ENCODE measurements at regions not wholly inside any gene's neighbourhood (a gene's known extent, or its start where the extent isn't known, plus 50 kb on each side); places are given as distances from the start of the nearest gene placed in this dataset.
"Not testable (repeated sequence)": the region's sequence is repeated elsewhere in the genome, so short reads cannot be mapped to it uniquely, and the experiment has no call there.

GRCh38 chr14:104307246-104307626 is 168.8 kb downstream of the KIF26A start:
- DNase-seq = no peak

- DNase-seq = no peak
Measured at GRCh38 chr14:104307627-104308401, 169.4 kb downstream of the KIF26A start.

DNA sequence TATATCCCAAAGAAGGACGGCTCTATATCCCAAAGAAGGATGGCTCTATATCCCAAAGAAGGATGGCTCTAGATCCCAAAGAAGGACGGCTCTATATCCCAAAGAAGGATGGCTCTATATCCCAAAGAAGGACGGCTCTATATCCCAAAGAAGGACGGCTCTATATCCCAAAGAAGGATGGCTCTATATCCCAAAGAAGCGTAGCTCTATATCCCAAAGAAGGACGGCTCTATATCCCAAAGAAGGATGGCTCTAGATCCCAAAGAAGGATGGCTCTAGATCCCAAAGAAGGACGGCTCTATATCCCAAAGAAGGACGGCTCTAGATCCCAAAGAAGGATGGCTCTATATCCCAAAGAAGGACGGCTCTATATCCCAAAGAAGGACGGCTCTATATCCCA is 170.1 kb downstream of the KIF26A start:
- not testable (repeated sequence) for DNase-seq

DNA sequence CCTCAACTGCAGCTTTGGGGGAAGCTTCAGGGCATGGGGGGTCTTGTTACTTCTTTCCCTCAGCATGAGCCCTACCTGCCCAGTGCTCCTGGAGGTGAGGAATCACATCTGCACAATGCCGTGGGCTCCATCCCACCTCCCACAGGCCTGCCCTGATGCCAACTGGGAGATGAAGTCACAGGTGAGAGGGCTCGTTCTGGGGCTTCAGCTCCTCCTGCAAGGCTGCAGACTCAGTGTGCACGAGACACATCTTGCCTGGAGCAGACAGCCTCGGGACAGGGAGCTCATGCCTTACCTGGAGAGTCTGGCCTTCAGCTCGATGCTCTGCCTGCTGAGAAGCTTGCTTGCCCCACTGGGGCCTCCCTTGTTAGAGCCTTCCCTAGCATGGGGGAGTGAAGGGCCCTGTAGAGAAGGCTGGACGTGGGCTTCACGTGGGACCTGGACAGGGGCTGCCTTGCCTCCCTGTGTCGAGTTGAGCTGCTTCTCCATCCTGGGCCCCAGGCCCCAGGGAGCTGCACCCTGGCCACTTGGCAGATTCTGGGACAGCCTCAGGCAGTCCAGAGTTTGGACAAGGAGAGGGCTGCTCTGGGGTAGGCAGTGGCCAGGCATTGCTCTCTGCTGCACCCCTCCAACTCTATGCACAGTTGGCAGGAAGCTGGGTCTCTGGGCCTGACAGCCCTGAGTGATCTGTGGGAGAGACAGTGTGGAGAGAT is 171.4 kb downstream of the KIF26A start:
- no peak for DNase-seq

DNA sequence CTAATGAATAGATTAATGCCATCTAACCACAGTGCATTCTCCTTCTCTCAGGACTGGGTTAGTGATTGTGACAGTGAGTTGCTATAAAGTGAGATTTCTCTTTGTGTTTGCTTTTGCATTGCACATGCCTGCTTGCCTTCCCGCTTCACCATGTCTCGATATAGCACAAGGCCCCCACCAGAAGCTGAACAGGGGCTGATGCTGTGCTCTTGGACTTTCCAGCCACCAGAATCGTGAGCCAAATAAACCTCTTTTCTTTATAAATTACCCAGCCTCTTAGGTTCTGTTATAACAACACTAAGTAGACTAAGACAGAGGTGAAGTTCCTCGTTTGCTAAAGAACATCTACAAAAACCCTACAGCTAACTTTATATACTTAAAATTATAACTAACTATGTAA is 173.0 kb downstream of the KIF26A start:
- no peak for DNase-seq

- DNase-seq = no peak
Measured at GRCh38 chr14:104313674-104314073, 175.3 kb downstream of the KIF26A start.

GRCh38 chr14:104314251-104314941 is 176.0 kb downstream of the KIF26A start:
- no peak for DNase-seq

GRCh38 chr14:104315169-104315568 is 176.8 kb downstream of the KIF26A start:
- no peak for DNase-seq

DNA sequence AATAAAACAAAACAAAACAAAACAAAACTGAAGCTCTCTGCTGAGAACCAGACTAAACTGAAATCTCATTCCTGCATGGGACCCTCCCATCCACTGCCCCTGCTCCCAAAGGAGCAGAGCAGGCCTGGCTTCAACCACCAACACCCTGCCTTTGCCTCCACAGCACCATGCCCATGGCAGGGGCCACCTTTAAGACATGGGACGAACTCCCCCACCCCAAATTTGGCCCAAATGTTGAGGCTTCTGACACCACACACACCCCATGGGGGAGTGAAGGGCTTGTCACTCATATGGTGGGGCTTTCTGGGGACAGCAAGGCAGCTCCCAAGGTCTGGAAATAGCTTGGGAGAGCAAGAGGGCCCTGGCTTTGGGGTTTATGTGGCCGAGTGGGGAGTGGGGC is 177.2 kb downstream of the KIF26A start:
- DNase-seq = no peak

DNA sequence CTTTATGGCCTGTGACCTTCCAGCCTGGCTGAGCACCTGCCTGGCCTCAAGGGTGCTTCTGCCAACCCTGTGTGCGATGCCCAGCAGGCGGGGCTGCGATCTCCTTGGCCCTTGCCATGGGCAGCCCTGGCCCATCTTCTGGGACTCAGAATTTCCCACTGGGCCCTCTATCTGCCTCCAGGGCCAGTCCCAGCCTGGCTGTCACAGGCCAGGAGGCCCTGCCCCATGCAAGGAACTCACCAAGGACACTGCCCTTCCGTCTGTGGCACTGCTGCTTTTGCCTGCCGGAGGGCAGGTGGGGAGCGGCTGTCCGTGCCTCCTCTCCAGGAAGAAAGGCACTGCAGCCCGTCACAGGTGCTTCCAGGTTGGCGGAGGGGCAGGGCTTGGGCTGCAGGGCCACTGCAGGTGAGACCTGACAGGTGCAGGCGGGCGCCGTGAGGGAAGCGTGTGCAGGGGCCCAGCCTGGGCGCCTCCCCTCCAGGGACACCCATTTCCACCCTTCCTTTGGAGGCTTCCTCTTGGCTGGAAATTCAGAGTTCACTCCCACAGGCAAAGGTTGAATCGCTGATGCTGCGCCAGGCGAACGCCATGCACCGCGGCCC is 177.8 kb downstream of the KIF26A start:
- DNase-seq = no peak

- no peak for DNase-seq
Measured at GRCh38 chr14:104316723-104317491, 178.5 kb downstream of the KIF26A start.

DNA sequence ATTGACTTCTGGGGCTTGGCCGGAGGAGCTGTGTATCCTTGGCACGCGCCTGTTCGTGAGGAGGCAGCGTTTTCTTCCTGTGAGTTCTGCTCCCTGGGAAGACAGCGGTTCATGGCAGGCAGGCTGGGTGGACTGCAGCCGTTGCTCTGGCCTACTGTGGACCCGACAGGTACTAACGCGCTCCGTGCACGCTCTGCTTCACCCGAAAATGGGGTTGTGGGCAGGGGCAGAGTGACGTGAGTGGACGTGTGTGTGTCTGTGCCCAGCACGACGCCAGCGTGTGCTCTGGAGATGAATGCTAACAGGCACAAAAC is 179.1 kb downstream of the KIF26A start:
- no peak for DNase-seq

DNA sequence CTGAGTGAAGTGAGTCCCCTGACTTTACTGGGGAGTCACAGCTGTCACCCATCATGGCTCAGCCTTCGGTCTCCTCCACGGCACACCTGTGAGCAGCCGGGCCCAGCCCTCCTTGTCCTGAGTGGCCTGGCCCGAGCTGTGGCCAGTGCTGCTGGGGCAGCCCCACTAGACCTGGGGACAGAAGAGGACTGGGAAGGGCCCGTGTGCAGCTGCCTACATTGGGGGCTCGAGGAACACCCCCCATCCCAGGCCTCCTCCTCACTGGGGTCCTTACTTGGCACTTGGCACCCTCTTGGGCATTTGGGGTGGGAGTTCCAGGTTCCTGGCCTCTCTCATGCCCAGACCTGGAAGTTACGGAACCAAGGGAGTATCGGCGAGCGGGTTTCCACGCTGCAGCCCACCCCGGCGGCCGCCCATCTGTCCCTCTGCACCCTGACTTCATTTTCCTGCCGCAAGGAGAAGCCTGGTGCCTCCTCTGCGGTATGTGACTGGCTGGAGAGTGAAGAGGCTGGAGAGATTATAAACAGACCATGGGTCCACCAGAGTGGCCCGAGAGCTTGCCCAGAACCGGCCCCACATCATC is 179.7 kb downstream of the KIF26A start:
- no peak for DNase-seq

DNA sequence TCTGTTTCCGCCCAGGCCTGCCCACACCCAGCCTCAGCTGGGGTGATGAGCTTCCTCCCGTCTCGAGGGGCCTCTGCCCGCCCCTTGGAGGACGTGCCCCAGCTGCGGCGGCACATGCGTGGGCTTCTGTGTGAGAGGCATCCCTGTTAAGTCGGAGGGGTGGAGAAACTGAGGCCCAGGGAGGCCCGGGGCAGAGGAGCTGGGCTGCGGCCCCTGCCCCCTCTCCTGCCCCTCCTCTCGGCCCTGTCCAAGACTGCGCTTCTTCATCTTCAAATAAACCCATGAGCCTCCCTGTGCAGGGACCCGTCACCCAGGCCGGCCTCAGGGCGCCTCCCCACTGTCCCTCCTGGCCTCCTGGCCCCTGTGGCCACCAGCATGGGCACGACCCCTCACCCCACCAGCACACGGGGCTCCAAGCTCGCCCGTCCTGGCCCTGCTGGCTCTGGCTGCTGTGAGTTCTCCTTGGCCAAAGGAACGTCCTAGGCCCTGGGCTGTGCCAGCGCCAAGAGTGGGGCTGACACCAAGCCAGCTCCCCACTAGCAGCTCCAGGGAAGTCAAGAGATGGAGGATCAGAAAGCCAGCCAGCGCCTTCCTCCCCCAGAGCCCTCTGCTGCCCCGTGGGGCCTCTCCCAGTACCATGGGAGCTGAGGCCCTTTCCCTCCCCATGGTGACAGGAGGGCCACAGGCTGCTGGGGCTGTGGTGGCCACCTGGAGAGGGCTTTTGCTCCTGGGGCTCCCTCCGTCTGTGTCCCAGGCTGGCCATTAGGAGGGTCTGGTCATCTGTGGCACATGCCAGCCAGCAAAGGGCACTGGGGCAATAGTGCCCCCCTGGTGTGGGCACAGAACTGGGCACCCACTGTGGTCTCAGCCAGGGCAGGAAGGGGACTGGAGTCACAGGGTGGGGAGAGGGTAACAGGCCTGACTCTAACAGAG is 180.4 kb downstream of the KIF26A start:
- DNase-seq = no peak

- no peak for DNase-seq
Measured at GRCh38 chr14:104319491-104320241, 181.3 kb downstream of the KIF26A start.

- no peak for DNase-seq
Measured at GRCh38 chr14:104320611-104321086, 182.3 kb downstream of the KIF26A start.

DNA sequence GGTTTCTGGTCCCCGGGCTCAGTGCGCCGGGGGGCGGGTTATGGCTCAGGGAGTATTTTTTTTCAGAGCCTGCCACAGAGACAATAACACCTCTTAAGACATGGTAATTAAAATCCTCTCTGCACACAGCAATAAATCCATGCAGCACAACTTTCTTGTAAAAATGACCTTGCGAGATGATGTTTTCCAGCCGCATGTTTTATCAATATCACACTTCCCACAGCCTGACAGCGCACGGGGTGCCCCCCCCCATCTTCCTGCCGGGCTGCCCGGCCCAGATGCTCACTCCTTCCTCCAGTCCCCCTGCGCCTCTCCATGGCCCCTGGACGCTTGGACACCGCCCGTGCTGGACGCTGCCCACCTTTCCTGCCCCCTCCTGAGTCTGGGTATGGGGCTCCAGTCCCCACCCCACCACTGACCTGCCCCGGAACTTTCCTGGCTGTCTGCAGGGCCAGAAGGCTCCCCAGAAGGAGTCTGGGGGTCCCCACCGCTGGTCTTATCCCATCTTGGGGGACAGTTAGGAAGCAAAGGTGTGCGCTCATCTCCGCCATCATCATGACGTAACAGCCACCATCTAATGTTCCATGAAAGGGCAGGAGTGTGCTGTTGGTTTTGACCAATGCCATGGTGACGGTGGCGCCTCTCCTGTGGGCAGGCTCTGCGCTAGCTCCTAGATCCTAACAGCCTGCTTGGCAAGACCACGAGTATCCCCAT is 182.9 kb downstream of the KIF26A start:
- no peak for DNase-seq

DNA sequence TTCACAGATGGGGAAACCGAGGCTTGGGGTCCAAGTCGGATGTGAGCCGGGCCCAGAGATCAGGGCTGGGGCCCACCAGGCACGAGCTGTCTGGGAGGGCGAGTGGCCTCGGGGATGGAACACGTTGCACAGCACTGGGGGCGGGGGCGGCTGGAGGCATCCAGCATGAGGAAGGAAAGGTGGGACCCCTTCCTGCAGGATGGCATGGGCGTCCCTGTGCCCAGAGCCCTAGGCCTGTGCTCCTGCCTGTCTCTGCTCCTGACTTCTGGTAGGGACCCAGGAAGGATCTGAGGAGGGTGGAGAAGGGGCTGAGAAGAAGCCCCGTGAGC is 183.4 kb downstream of the KIF26A start:
- no peak for DNase-seq

DNA sequence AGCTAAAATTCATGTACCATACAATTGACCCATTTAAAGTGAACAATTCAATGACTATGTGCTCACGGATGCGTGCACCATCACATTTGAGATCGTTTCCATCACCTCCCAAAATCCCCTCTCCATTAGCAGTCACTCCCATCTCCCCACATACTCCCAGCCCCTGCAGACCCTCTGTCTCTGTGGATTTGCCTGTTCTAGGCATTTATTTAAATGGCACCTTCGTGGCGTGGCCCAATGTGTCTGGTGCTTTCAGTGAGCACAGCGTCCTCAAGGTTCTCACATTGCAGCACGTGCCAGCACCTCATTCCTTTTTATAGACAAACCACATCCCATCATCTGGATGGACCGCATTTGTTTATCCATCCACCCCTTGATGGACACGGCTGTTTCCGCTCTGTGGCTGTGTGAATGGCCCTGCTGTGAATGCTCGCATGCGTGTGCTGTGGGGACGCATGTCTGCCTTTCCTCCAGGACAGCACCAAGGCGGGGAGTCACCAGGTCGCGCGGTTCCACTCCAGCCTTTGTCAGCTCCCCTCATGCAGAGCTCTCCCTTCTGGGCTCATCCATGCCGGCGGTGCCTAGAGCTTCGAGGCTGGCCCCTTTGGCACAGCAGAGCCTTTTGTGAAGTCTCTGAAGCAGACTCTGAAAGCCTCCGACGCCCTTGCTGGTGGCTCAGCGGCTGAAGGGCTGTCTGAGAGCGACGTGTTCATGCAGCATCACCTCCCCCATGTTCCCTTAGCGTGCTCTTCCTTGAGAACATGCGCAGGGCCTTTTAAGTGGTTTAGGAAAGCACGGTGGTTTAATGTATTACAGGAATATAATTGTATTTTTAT is 184.4 kb downstream of the KIF26A start:
- DNase-seq = no peak

Measured in DMS 273 treated with DMSO at 0.1 percent for 48 hours (cell line).